Left lung (tissue), 4 donors: ENCODE measurements at regions not wholly inside any gene's neighbourhood (a gene's known extent, or its start where the extent isn't known, plus 50 kb on each side); places are given as distances from the start of the nearest gene placed in this dataset.

Experiments
- ATAC-seq: fragments of 200-7000 bp; cut with Tn5 transposase; one replicate; pipeline ENCODE4 v1.9.1; 2020; ENCODE audit warnings: moderate library complexity
- DNase-seq, 4 donors: peaks; one replicate each; pipeline ENCODE4 v3.0.0-alpha.2; 2013 to 2020
- H3K27ac ChIP-seq, 2 donors: fragments of 200-600 bp; sonication (generic) in 1 of 2; one replicate each; pipeline versions ENCODE4 v1.5.0 to v1.8.0; 2020 to 2021
- H3K27me3 ChIP-seq, 2 donors: fragments of 200-600 bp; sonication (generic) in 1 of 2; one replicate each; pipeline versions ENCODE4 v1.5.0 to v1.8.0; 2020 to 2021
- H3K36me3 ChIP-seq, 2 donors: fragments of 200-600 bp; sonication (generic) in 1 of 2; one replicate each; pipeline versions ENCODE4 v1.5.0 to v1.8.0; 2020 to 2021
- H3K4me1 ChIP-seq, 2 donors: fragments of 200-600 bp; one replicate each; pipeline ENCODE4 v1.8.0; 2021
- H3K4me3 ChIP-seq, 2 donors: fragments of 200-600 bp; sonication (generic) in 1 of 2; one replicate each; pipeline versions ENCODE4 v1.5.0 to v1.8.0; 2020 to 2021; ENCODE audit warnings: mild to moderate bottlenecking in 1 of 2
- H3K9me3 ChIP-seq, 2 donors: fragments of 200-600 bp; sonication (generic) in 1 of 2; one replicate each; pipeline versions ENCODE4 v1.5.0 to v1.8.0; 2020 to 2021
- intact Hi-C, 2 donors: fragments of 100-400 bp; cut with DNase I; formaldehyde crosslinking; loops; one replicate each; pipeline versions ENCODE4 v1.11.2 to v1.14.2; 2022
- TF ChIP-seq, protein P1 (sequence below), 2 donors: fragments of 200-600 bp; sonication (generic) in 1 of 2; IDR thresholded peaks; one replicate each; pipeline versions ENCODE4 v1.5.0 to v1.8.0; 2021; ENCODE audit warnings: antibody characterized with exemption in 2 of 2
- donor health status: DM: no; HTN: yes; CAD: no.
- donor health status: DM: no; HTN: no; CAD: no.

DNA sequence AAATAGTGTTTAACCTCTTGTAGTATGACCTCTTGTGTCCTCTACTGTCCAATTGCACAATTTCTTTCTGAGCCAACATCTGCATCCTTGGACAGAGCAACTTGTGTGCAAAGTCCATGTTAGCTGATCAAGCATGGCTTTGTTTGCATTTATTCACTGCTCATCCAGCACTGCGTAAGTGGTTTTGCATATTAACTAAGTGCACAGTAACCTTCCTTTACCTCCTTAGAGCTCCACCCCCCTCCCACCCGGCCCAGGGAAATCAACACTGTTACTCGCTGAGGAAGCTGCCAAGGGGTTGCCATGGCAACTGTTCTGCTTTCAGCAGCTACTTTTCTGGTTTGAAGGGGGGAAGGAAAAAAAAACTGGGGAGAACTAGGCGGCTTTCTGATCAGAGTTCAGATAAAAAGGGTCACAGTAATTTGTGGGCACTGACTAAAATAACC, 153.5 kb upstream of the KLF12 start:
- no peaks in the 10 kb centered on the region for H3K27me3 ChIP-seq
- H3K36me3 ChIP-seq, result no peaks in the 10 kb centered on the region
- no peak overlapping the region for H3K27ac ChIP-seq
- no peaks in the 10 kb centered on the region for H3K9me3 ChIP-seq
- peak; percentile 23 to 93 (median 79) for DNase-seq
- TF ChIP-seq, protein P1, sequence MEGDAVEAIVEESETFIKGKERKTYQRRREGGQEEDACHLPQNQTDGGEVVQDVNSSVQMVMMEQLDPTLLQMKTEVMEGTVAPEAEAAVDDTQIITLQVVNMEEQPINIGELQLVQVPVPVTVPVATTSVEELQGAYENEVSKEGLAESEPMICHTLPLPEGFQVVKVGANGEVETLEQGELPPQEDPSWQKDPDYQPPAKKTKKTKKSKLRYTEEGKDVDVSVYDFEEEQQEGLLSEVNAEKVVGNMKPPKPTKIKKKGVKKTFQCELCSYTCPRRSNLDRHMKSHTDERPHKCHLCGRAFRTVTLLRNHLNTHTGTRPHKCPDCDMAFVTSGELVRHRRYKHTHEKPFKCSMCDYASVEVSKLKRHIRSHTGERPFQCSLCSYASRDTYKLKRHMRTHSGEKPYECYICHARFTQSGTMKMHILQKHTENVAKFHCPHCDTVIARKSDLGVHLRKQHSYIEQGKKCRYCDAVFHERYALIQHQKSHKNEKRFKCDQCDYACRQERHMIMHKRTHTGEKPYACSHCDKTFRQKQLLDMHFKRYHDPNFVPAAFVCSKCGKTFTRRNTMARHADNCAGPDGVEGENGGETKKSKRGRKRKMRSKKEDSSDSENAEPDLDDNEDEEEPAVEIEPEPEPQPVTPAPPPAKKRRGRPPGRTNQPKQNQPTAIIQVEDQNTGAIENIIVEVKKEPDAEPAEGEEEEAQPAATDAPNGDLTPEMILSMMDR (IDR thresholded peaks at IDR 0.05), result no peak
- ATAC-seq, result peak; percentile 68
- intact Hi-C loops, result no loop called here
- peaks cover 13 to 17% of the 10 kb centered on the region in 2 donors for H3K4me1 ChIP-seq
- H3K4me3 ChIP-seq, result no peak overlapping the region

DNA sequence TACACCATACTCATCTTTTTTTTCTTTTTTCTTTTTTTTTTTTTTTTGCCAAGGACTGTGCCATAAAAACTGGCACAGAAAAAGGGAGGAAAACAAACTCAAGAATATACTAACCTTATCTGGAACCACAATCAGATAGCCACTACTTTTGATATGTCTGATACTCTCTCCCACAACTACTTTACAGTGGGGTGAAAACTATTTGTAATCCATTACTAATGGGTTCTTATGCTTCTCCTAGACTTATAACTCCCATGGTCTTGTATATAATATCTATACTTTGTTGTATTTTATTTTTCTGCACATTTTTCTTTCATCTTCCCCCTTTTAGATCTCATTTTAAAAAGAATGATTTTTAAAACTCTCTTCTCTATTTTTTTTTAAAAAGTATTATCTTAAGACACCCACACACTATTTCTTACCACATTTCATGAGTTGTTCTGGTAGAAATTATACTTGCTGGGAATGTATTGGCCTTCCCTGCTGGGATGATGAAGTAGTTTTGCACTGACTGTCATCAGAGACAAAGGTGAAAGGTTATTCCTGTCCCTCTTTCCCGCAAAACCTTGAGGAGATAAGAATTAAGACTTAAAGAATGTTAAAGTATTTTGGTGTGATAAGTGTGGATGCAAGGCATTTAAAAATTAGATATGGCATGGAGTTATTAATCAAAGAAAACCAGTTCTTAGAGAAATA, 146.7 kb upstream of the KLF12 start:
- H3K27me3 ChIP-seq, result no peaks in the 10 kb centered on the region
- H3K36me3 ChIP-seq, result no peaks in the 10 kb centered on the region
- intact Hi-C loops, result no loop called here
- no peak for ATAC-seq
- no peak overlapping the region for H3K27ac ChIP-seq
- H3K4me3 ChIP-seq, result no peak overlapping the region
- no peak for DNase-seq
- H3K4me1 ChIP-seq, result no peaks in the 10 kb centered on the region
- no peaks in the 10 kb centered on the region for H3K9me3 ChIP-seq
- TF ChIP-seq, protein P1 (IDR thresholded peaks at IDR 0.05), result no peak

DNA sequence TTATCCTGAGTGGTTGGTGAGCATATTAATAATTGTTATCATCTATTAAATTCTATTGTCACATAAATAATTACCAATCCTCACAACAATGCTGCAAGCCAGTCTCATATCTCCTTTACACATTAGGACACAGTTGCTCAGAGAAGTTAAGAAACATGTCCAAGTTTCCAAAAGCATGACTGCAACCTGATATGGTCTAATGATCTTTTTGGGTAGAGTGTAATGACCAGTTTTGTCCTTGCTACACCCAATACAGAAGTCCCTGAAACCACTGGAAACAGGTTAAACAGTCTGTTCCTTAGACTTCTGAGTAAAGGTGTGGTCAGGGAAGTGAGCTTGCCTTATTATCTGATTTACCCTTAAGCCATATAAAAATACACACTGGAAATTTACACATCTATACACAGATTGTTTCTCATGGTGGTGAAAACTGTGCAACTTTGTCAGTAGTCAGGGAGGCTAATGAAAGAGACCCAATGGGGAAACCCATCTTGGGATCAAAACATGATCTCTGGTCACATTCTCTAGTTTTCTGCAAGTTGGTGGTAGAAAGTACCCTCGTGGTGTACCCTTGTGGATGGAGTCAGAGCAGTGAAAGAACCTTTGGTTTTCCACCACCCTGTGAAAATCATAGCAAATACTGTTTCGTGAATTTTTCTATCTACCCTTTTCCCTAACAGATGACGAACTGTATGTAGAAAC, 146.0 kb upstream of the KLF12 start:
- intact Hi-C loops, result no loop called here

DNA sequence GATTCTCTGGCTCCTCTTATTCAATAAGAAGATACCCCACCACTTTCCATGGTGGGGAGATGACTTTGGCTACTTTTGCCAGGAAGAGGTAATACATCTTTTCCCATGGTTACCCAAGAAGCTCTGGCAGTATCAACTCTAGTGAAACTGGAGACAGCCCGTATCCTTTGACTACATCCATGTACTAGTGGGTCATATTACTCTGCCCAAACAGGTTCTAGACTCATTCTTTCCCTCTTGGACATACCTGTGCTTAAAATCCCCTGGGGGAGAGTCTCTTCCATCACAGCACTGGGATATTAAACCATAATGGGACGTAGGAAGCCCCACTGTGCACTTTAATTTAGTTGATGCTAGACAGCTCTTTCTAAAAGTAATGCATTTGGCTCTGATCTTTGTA, 144.7 kb upstream of the KLF12 start:
- TF ChIP-seq, protein P1 (IDR thresholded peaks at IDR 0.05), result no peak
- intact Hi-C loops, result no loop called here

More for the DNA sequence above, 146.0 kb upstream of the KLF12 start:
- Histone ChIP-seq H3K27ac (no peak overlapping the region), H3K36me3 (no peaks in the 10 kb centered on the region), H3K9me3 (no peaks in the 10 kb centered on the region), H3K27me3 (no peaks in the 10 kb centered on the region), H3K4me1 (no peaks in the 10 kb centered on the region), H3K4me3 (no peak overlapping the region)
- no peak for DNase-seq
- no peak for ATAC-seq
- TF ChIP-seq, protein P1 (IDR thresholded peaks at IDR 0.05), result no peak

DNA sequence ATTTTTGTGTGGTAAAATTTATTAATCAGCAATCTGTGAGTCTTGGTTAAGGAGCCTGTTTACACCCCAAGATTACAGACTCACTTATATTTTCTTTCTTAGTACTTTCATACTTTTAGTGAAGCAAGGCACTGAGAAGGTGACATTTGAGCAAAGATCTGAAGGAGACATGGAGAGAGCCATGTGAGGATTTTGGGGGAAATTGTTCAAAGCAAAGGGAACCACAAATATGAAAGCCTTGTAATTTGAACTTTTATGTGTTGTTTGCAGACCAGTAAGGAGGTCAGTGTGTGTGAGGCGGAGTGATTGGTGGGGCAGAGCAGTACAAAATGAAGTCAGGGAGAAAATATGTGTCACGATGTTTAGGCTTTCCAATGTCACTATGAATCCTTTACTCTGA, 140.7 kb upstream of the KLF12 start:
- Histone ChIP-seq H3K27ac (no peak overlapping the region), H3K9me3 (peaks cover 0 to 9% of the 10 kb centered on the region in 2 donors), H3K4me1 (no peaks in the 10 kb centered on the region), H3K36me3 (no peaks in the 10 kb centered on the region), H3K4me3 (no peak overlapping the region), H3K27me3 (no peaks in the 10 kb centered on the region)
- ATAC-seq (no peak), DNase-seq (no peak)
- TF ChIP-seq, protein P1 (IDR thresholded peaks at IDR 0.05), result no peak
- intact Hi-C loops, result no loop called here

More for the DNA sequence above, 144.7 kb upstream of the KLF12 start:
- DNase-seq (no peak), ATAC-seq (no peak)
- H3K27me3 ChIP-seq, result no peaks in the 10 kb centered on the region
- no peaks in the 10 kb centered on the region for H3K4me1 ChIP-seq
- no peaks in the 10 kb centered on the region for H3K9me3 ChIP-seq
- H3K4me3 ChIP-seq, result no peak overlapping the region
- no peak overlapping the region for H3K27ac ChIP-seq
- no peaks in the 10 kb centered on the region for H3K36me3 ChIP-seq
